Parathyroid adenoma (tissue), 2 donors: ENCODE measurements at regions not wholly inside any gene's neighbourhood (a gene's known extent, or its start where the extent isn't known, plus 50 kb on each side); places are given as distances from the start of the nearest gene placed in this dataset.

Experiments
- H2AFZ ChIP-seq: fragments of 300-600 bp; sonication (generic); one replicate; pipeline ENCODE4 v1.7.0; 2017; ENCODE audit warnings: antibody characterized with exemption, mild to moderate bottlenecking
- H3K27ac ChIP-seq: fragments of 300-600 bp; sonication (generic); one replicate; pipeline ENCODE4 v1.7.0; 2017
- H3K27me3 ChIP-seq: fragments of 300-600 bp; sonication (generic); one replicate; pipeline ENCODE4 v1.7.0; 2017; ENCODE audit warnings: low read length; ENCODE audit not compliant: control insufficient read depth, insufficient read depth
- H3K36me3 ChIP-seq: fragments of 300-600 bp; sonication (generic); one replicate; pipeline ENCODE4 v1.7.0; 2017; ENCODE audit warnings: low read length; ENCODE audit not compliant: control insufficient read depth, insufficient read depth
- H3K4me1 ChIP-seq: fragments of 300-600 bp; sonication (generic); one replicate; pipeline ENCODE4 v1.7.0; 2017; ENCODE audit warnings: control low read depth
- H3K4me2 ChIP-seq: fragments of 300-600 bp; sonication (generic); one replicate; pipeline ENCODE4 v1.7.0; 2017; ENCODE audit warnings: low read length
- H3K4me3 ChIP-seq: fragments of 300-600 bp; sonication (generic); one replicate; pipeline ENCODE4 v1.7.0; 2017; ENCODE audit warnings: low read depth, low read length
- H3K79me2 ChIP-seq: fragments of 300-600 bp; sonication (generic); one replicate; pipeline ENCODE4 v1.7.0; 2017; ENCODE audit warnings: control low read depth
- H3K9ac ChIP-seq: fragments of 300-600 bp; sonication (generic); one replicate; pipeline ENCODE4 v1.7.0; 2017; ENCODE audit warnings: mild to moderate bottlenecking
- H3K9me3 ChIP-seq: fragments of 300-600 bp; sonication (generic); one replicate; pipeline ENCODE4 v1.7.0; 2017; ENCODE audit warnings: low read length; ENCODE audit not compliant: control insufficient read depth
- TF ChIP-seq, protein P1 (sequence below): fragments of 300-600 bp; sonication (generic); IDR thresholded peaks from one replicate; pipeline ENCODE4 v1.7.0; 2017; ENCODE audit warnings: antibody characterized with exemption, mild to moderate bottlenecking
- donor health status: primary hyperparathyroidism.

DNA sequence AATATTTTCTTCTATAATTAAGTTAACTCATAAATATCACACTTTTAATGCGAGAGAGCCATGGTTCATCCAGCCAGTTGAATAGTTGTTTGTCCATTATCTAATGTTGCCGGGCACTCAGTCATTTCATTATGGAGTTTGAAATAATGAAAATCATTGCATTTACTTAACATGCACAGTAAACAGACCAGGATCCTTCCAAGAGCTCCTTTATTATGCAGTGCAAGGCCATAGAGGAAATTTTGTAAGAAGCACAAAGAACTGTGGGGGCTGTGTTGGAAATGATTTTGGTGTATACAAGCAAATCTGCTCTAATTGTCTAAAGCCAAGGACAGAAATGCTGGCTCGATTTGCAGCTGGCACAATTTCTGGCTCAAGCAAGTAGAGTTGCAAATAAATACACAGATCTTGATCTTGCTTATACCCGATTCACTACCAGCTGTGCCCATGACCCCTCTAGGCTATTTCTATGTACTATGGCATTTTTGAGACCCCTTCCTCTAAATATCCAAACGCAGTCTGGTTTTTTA is 400.3 kb upstream of the HNRNPA3 start:
- H3K79me2 ChIP-seq, result no peaks in the 10 kb centered on the region
- TF ChIP-seq, protein P1, sequence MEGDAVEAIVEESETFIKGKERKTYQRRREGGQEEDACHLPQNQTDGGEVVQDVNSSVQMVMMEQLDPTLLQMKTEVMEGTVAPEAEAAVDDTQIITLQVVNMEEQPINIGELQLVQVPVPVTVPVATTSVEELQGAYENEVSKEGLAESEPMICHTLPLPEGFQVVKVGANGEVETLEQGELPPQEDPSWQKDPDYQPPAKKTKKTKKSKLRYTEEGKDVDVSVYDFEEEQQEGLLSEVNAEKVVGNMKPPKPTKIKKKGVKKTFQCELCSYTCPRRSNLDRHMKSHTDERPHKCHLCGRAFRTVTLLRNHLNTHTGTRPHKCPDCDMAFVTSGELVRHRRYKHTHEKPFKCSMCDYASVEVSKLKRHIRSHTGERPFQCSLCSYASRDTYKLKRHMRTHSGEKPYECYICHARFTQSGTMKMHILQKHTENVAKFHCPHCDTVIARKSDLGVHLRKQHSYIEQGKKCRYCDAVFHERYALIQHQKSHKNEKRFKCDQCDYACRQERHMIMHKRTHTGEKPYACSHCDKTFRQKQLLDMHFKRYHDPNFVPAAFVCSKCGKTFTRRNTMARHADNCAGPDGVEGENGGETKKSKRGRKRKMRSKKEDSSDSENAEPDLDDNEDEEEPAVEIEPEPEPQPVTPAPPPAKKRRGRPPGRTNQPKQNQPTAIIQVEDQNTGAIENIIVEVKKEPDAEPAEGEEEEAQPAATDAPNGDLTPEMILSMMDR, result no peak
- no peaks in the 10 kb centered on the region for H3K36me3 ChIP-seq
- no peaks in the 10 kb centered on the region for H3K9me3 ChIP-seq
- H3K27ac ChIP-seq, result no peak overlapping the region
- no peak overlapping the region for H3K4me2 ChIP-seq
- no peak overlapping the region for H3K4me3 ChIP-seq
- no peak overlapping the region for H2AFZ ChIP-seq
- no peaks in the 10 kb centered on the region for H3K4me1 ChIP-seq
- H3K27me3 ChIP-seq, result no peaks in the 10 kb centered on the region
- H3K9ac ChIP-seq, result no peak overlapping the region

DNA sequence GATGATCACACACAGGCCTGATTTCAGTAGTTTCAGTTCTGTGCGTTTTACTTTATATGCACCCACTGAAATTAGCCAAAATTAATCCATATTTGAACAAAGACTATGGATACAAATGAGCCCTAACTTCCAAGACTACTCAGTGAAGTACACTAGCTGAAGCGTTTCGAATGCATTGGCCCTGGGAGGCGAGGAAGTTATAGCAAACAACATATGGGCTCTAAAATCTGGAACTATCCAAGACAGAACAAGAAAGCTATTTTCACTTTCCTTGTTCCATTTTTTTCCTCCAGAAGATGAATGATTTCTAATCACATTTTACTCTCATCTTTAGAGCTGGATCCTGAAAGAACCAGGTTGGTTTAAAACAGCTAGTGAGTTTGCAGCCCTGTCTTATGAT is 399.4 kb upstream of the HNRNPA3 start:
- Histone ChIP-seq H3K36me3 (no peaks in the 10 kb centered on the region), H3K4me2 (no peak overlapping the region), H2AFZ (no peak overlapping the region), H3K4me3 (no peak overlapping the region), H3K9ac (no peak overlapping the region), H3K9me3 (no peaks in the 10 kb centered on the region), H3K27me3 (no peaks in the 10 kb centered on the region), H3K27ac (no peak overlapping the region), H3K79me2 (no peaks in the 10 kb centered on the region), H3K4me1 (no peaks in the 10 kb centered on the region)
- TF ChIP-seq, protein P1, result no peak

DNA sequence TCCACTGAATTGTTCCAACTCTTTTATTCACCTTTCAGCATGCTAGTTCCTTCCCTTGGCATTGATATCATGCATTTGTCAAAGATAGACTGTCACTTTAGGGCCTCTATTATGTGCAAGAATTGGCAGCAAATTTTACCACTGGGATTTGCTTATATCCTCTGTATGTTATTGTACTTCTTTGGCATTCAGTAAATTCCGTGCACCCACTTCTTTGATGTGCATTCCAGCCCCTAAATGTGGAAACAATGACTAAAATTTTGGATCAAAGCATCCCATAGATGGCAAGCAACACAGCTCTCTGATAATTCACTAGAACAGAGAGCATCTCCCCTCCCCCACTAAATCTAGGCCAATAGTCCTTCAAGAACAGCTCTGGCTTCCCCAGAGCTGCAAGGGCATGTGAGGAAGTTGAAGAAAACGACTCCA is 399.0 kb upstream of the HNRNPA3 start:
- Histone ChIP-seq H3K79me2 (no peaks in the 10 kb centered on the region), H3K4me2 (no peak overlapping the region), H3K4me3 (no peak overlapping the region), H3K4me1 (no peaks in the 10 kb centered on the region), H3K9ac (no peak overlapping the region), H3K36me3 (no peaks in the 10 kb centered on the region), H3K9me3 (no peaks in the 10 kb centered on the region), H3K27me3 (no peaks in the 10 kb centered on the region), H3K27ac (no peak overlapping the region), H2AFZ (no peak overlapping the region)
- TF ChIP-seq, protein P1, result no peak

DNA sequence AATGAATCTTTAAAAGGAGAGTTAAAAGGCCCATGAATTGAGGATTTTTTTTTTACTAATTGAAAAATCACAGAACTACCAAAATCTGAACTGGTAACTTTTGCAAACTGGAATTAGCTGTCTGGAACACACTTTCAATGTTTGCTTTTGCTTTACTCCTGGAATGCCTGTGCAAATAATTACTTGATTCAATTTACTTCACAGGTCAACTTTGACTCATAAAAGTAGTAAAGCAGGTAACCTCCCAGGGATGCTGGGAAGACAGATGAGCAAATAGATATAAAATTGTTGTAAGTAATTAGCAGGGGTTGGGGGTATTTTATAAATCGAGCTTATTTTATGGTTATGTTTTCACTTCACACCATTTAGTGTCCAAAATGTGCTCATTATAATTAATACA is 398.3 kb upstream of the HNRNPA3 start:
- Histone ChIP-seq H3K4me1 (no peaks in the 10 kb centered on the region), H3K4me3 (no peak overlapping the region), H3K36me3 (no peaks in the 10 kb centered on the region), H2AFZ (no peak overlapping the region), H3K79me2 (no peaks in the 10 kb centered on the region), H3K9ac (no peak overlapping the region), H3K27ac (no peak overlapping the region), H3K4me2 (no peak overlapping the region), H3K9me3 (no peaks in the 10 kb centered on the region), H3K27me3 (no peaks in the 10 kb centered on the region)
- TF ChIP-seq, protein P1, result no peak

DNA sequence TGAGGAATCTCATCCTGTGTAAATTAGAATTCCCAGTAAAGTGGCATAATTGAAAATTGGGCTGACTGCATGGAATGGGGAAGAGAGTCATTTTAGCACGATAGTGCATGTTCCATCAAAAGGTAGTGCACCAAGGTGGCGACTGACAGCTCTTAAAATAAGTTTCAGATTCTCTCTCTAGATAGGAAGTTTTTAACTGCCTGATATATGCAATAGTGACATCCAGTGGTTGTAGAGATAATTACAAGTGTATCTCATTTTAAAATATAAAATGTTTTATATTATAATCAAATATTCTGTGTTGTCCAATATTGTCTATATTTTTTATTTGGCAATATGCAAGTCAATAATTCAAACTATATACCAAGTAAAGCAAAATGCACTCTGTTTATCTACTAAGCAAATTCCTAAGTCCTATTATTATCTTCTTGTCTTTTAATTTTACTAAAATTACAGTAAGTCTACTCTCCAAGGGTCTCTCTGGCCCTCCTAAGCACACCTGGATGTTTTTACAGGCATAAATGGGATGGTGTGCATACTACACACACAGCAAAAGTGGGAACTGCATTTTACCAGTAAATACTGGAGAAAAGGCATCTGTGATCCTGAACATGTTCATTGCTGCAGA is 397.7 kb upstream of the HNRNPA3 start:
- Histone ChIP-seq H3K27ac (no peak overlapping the region), H2AFZ (no peak overlapping the region), H3K27me3 (no peaks in the 10 kb centered on the region), H3K9me3 (no peaks in the 10 kb centered on the region), H3K4me3 (no peak overlapping the region), H3K4me2 (no peak overlapping the region), H3K9ac (no peak overlapping the region), H3K36me3 (no peaks in the 10 kb centered on the region), H3K4me1 (no peaks in the 10 kb centered on the region), H3K79me2 (no peaks in the 10 kb centered on the region)
- TF ChIP-seq, protein P1, result peak; percentile 46
